OCI-LY1 (cell line): ENCODE measurements at regions not wholly inside any gene's neighbourhood (a gene's known extent, or its start where the extent isn't known, plus 50 kb on each side); places are given as distances from the start of the nearest gene placed in this dataset.

Source experiments
- EZH2 ChIP-seq: fragments of 200-600 bp; sonication (generic), shearing (Covaris generic); IDR thresholded peaks from 2 replicates; pipeline ENCODE4 v1.8.0; 2017; ENCODE audit warnings: borderline replicate concordance, mixed run types, mild to moderate bottlenecking, antibody characterized with exemption, low read length, moderate library complexity, mixed read lengths
- TF ChIP-seq, protein P1 (sequence below): fragments of 200-600 bp; sonication (generic), shearing (Covaris generic); IDR thresholded peaks from 2 replicates; pipeline ENCODE4 v1.5.1; 2017; ENCODE audit warnings: mild to moderate bottlenecking, antibody characterized with exemption, low read length, moderate library complexity, mixed read lengths

GRCh38 chr20:48308882-48309281 is 518.9 kb downstream of the PREX1 start:
- TF ChIP-seq, protein P1, sequence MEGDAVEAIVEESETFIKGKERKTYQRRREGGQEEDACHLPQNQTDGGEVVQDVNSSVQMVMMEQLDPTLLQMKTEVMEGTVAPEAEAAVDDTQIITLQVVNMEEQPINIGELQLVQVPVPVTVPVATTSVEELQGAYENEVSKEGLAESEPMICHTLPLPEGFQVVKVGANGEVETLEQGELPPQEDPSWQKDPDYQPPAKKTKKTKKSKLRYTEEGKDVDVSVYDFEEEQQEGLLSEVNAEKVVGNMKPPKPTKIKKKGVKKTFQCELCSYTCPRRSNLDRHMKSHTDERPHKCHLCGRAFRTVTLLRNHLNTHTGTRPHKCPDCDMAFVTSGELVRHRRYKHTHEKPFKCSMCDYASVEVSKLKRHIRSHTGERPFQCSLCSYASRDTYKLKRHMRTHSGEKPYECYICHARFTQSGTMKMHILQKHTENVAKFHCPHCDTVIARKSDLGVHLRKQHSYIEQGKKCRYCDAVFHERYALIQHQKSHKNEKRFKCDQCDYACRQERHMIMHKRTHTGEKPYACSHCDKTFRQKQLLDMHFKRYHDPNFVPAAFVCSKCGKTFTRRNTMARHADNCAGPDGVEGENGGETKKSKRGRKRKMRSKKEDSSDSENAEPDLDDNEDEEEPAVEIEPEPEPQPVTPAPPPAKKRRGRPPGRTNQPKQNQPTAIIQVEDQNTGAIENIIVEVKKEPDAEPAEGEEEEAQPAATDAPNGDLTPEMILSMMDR, result no peak
- no peak for TF ChIP-seq EZH2
